Coronary artery (tissue), 2 donors: ENCODE measurements at regions not wholly inside any gene's neighbourhood (a gene's known extent, or its start where the extent isn't known, plus 50 kb on each side); places are given as distances from the start of the nearest gene placed in this dataset.

Experiments
- DNase-seq: peaks from one replicate; pipeline ENCODE4 v3.0.0-alpha.2; 2017; ENCODE audit warnings: low spot score
- H3K27ac ChIP-seq, 2 donors: fragments of 200-600 bp; sonication (generic); one replicate each; pipeline ENCODE4 v1.5.1; 2016 to 2019
- H3K4me3 ChIP-seq: fragments of 200-600 bp; sonication (generic); 2 replicates; pipeline ENCODE4 v1.5.1; 2016; ENCODE audit warnings: mild to moderate bottlenecking, moderate library complexity
- TF ChIP-seq, protein P1 (sequence below): fragments of 200-600 bp; sonication (generic); IDR thresholded peaks from one replicate; pipeline ENCODE4 v1.5.1; 2019; ENCODE audit warnings: antibody characterized with exemption

DNA sequence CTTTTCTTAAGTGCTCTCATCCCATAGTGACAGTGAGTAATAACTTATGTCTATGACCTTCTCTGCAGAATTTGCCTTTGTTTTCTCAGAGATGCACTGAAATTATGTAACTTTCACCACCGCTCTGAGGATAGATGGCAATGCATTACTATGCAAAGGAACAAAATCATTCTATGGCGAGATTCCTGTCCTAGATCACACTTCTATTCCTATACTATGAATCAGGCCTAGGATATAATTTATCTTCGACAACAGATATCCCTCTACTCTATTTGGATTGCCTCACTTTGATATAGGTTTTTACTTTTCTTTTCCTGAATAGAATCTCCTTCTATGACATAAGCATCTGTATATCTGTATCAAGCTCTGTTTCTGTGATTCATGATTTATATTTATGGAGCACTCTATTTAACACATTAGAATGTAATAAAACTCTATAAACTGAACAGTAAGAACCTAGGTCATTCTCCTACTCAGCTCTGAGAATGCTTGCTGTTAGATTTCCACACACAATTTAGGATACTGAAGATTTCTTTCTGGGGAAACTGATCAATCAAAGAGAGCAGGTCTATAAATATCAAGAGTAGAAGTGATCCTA, 1082.3 kb upstream of the ADGRL3 start:
- Histone ChIP-seq H3K4me3 (no peak overlapping the region), H3K27ac (no peak overlapping the region)
- no peak for DNase-seq
- TF ChIP-seq, protein P1, sequence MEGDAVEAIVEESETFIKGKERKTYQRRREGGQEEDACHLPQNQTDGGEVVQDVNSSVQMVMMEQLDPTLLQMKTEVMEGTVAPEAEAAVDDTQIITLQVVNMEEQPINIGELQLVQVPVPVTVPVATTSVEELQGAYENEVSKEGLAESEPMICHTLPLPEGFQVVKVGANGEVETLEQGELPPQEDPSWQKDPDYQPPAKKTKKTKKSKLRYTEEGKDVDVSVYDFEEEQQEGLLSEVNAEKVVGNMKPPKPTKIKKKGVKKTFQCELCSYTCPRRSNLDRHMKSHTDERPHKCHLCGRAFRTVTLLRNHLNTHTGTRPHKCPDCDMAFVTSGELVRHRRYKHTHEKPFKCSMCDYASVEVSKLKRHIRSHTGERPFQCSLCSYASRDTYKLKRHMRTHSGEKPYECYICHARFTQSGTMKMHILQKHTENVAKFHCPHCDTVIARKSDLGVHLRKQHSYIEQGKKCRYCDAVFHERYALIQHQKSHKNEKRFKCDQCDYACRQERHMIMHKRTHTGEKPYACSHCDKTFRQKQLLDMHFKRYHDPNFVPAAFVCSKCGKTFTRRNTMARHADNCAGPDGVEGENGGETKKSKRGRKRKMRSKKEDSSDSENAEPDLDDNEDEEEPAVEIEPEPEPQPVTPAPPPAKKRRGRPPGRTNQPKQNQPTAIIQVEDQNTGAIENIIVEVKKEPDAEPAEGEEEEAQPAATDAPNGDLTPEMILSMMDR = no peak

DNA sequence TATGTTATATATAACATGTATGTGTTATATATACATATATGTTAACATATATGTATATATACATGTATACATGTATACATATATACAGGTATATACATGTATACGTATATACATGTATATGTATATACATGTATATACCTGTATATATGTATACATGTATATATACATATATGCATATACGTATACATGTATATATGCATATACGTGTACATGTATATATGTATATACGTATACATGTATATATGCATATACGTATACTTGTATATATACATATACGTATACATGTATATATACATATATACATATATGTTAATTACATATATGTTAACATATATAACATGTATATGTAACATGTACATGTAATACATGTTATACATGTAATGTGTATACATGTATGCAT, 1077.3 kb upstream of the ADGRL3 start:
- DNase-seq = no peak
- TF ChIP-seq, protein P1 = no peak
- H3K4me3 ChIP-seq = no peak overlapping the region
- no peak overlapping the region for H3K27ac ChIP-seq

DNA sequence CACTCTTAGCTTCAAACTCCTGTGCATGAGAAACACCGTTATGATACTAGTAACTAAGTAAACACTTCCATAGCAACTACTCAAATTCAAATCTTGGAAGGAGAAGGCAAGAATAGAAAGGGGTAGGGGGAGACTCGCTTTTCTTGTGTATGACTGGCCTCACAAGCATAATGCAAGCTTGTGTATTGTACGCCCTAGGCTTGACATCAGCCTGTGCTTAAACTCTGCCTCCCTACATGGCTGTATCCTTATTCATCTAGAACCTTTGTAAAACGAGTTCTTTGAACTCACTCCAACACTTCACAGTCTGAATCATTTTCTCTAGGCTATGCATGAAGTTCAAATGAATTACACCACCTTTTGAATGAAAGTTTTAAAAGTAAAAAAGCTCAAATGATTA, 1071.2 kb upstream of the ADGRL3 start:
- Histone ChIP-seq H3K27ac (no peak overlapping the region), H3K4me3 (no peak overlapping the region)
- TF ChIP-seq, protein P1 = no peak
- DNase-seq = no peak

DNA sequence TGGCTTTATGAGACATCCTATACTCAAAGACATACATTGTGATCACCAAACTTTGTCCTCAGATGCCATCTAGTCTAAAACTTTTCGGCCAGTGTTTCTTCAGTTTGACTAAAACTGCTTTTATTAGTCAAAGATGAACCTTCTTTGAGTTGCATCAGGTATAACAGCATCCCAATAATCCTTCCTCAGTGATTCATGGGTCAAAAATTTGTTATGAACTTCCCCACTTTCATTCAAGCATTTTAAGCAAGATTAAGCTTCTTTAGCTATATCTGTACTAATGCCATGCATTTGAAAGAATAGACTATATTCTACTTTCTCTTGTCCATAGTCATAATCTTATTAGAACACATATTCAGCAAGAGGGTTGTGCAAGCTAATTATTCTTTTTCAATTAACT, 1070.4 kb upstream of the ADGRL3 start:
- no peak for DNase-seq
- H3K27ac ChIP-seq = no peak overlapping the region
- no peak overlapping the region for H3K4me3 ChIP-seq
- TF ChIP-seq, protein P1 = no peak

DNA sequence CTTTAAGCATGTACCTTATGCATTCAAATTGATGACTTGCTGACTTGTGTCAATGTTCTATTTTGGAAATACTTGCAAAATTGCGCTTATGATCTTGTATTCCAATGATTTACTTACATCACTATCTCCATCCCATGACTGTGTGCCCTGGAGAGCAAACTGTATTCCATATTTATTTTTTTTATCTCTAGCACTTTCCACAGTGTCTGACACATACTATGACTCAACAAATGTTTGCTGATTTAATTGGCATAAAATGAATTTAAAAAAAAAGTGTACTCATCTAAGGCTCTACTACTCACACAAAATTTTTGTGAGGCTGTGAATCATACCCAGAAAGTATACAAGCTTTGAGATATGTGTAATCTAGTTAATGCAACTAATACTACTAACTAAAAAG, 1066.8 kb upstream of the ADGRL3 start:
- no peak for DNase-seq
- TF ChIP-seq, protein P1 = no peak
- H3K27ac ChIP-seq = no peak overlapping the region
- H3K4me3 ChIP-seq = no peak overlapping the region

DNA sequence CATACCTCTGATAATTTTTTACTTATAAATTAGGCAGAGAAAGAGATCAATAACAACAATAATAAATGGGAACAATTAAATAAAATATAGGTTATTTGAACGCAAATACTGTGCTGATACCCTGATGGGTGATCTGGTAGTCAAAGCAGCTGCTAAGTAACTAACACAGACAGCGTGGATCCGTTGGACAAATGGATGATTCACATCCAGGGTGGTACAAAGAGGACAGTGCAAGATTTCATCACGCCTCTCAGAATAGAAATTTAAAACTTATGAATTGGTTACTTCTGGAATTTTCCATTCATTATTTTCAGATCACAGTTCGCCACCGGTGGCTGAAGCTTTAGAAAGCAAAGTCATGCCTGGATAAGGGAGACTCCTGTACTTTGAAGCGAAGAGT, 1066.0 kb upstream of the ADGRL3 start:
- TF ChIP-seq, protein P1 = no peak
- Histone ChIP-seq H3K4me3 (no peak overlapping the region), H3K27ac (no peak overlapping the region)
- no peak for DNase-seq

DNA sequence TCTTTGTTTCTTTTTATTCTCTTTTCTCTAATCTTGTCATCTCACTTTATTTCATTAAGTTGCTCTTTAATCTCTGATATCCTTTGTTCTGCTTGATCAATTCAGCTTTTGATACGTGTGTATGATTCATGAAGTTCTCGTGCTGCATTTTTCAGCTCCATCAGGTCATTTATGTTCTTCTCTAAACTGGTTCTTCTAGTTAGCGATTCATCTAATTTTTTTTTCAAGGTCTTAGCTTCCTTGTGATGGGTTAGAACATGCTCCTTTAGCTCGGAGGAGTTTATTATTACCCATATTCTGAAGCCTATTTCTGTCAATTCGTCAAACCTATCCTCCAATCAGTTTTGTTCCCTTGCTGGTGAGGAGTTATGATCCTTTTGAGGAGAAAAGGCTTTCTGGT, 1045.0 kb upstream of the ADGRL3 start:
- TF ChIP-seq, protein P1 = no peak
- no peak for DNase-seq
- H3K27ac ChIP-seq = no peak overlapping the region
- no peak overlapping the region for H3K4me3 ChIP-seq
